WTC11 (cell line): ENCODE measurements at regions not wholly inside any gene's neighbourhood (a gene's known extent, or its start where the extent isn't known, plus 50 kb on each side); places are given as distances from the start of the nearest gene placed in this dataset.

Experiments
- ATAC-seq: fragments of 200-7000 bp; cut with Tn5 transposase; 2 replicates; pipeline ENCODE4 v1.10.0; 2021; ENCODE audit warnings: mild to moderate bottlenecking, moderate library complexity
- CTCF ChIA-PET: fragments of 300-600 bp; sonication (Branson Sonifier 250); formaldehyde crosslinking; loops from one replicate; lab custom pipeline; 2021; ENCODE audit warnings: antibody characterized with exemption; lab: Charles Lee
- POLR2A ChIA-PET: fragments of 350-600 bp; sonication (Branson Sonifier 250); formaldehyde crosslinking; loops from one replicate; lab custom pipeline; 2021; ENCODE audit warnings: antibody characterized with exemption; lab: Charles Lee
- DNase-seq: peaks from one replicate; pipeline ENCODE4 v3.0.0; 2021; ENCODE audit warnings: low spot score
- H3K27ac Mint-ChIP-seq: 2 replicates; pipeline ENCODE4 v1.8.0; 2021; ENCODE audit warnings: mixed read lengths
- H3K27me3 Mint-ChIP-seq: 2 replicates; pipeline ENCODE4 v1.8.0; 2021; ENCODE audit warnings: low read depth, mild to moderate bottlenecking, moderate library complexity, mixed read lengths
- H3K36me3 Mint-ChIP-seq: 2 replicates; pipeline ENCODE4 v1.8.0; 2021; ENCODE audit warnings: mixed read lengths
- H3K4me1 Mint-ChIP-seq: 2 replicates; pipeline ENCODE4 v1.8.0; 2022; ENCODE audit warnings: mixed read lengths
- H3K4me3 Mint-ChIP-seq: 2 replicates; pipeline ENCODE4 v1.8.0; 2021; ENCODE audit warnings: mild to moderate bottlenecking, moderate library complexity, mixed read lengths
- H3K9me3 Mint-ChIP-seq: 2 replicates; pipeline ENCODE4 v1.8.0; 2021; ENCODE audit warnings: mixed read lengths
- ATF3 ChIP-seq: sonication (generic); formaldehyde crosslinking; conservative IDR thresholded peaks from 2 replicates; pipeline ENCODE4 v1.8.1; 2022; ENCODE audit warnings: mild to moderate bottlenecking, missing genetic modification reagents
- ATF6 ChIP-seq: sonication (generic); formaldehyde crosslinking; IDR thresholded peaks from 2 replicates; pipeline ENCODE4 v1.8.1; 2023; ENCODE audit warnings: mild to moderate bottlenecking, missing genetic modification reagents
- CTCF ChIP-seq: fragments of 200-600 bp; IDR thresholded peaks from 2 replicates; pipeline ENCODE4 v1.8.0; 2022; ENCODE audit warnings: antibody characterized with exemption
- E2F4 ChIP-seq: sonication (generic); formaldehyde crosslinking; IDR thresholded peaks from 2 replicates; pipeline ENCODE4 v1.8.1; 2022; ENCODE audit warnings: low read depth, mild to moderate bottlenecking, moderate library complexity, missing genetic modification reagents, borderline replicate concordance
- ESRRA ChIP-seq: sonication (generic); formaldehyde crosslinking; IDR thresholded peaks from 2 replicates; pipeline ENCODE4 v1.8.1; 2022; ENCODE audit warnings: mild to moderate bottlenecking, missing genetic modification reagents, borderline replicate concordance
- FOXP4 ChIP-seq: sonication (generic); formaldehyde crosslinking; IDR thresholded peaks from 2 replicates; pipeline ENCODE4 v1.8.0; 2022; ENCODE audit warnings: mild to moderate bottlenecking, missing genetic modification reagents
- IRF2 ChIP-seq: sonication (generic); formaldehyde crosslinking; IDR thresholded peaks from 2 replicates; pipeline ENCODE4 v1.8.0; 2022; ENCODE audit warnings: low read depth, missing genetic modification reagents, borderline replicate concordance
- KAT7 ChIP-seq: sonication (generic); formaldehyde crosslinking; IDR thresholded peaks from 2 replicates; pipeline ENCODE4 v1.8.1; 2023; ENCODE audit warnings: missing genetic modification reagents, mild to moderate bottlenecking, borderline replicate concordance
- NR1H2 ChIP-seq: sonication (generic); formaldehyde crosslinking; IDR thresholded peaks from 2 replicates; pipeline ENCODE4 v1.9.0; 2021; ENCODE audit warnings: mild to moderate bottlenecking, moderate library complexity, missing genetic modification reagents
- NR2C2 ChIP-seq: sonication (generic); formaldehyde crosslinking; IDR thresholded peaks from 2 replicates; pipeline ENCODE4 v1.8.0; 2022; ENCODE audit warnings: mild to moderate bottlenecking, missing genetic modification reagents
- RELA ChIP-seq: sonication (generic); formaldehyde crosslinking; IDR thresholded peaks from 2 replicates; pipeline ENCODE4 v1.8.1; 2022; ENCODE audit warnings: missing genetic modification reagents, mild to moderate bottlenecking, borderline replicate concordance
- RORB ChIP-seq: fragments of 250-450 bp; sonication (Bioruptor Pico); IDR thresholded peaks from 2 replicates; pipeline ENCODE4 v1.9.0; 2021; ENCODE audit warnings: mild to moderate bottlenecking
- TCF7 ChIP-seq: sonication (generic); formaldehyde crosslinking; IDR thresholded peaks from 2 replicates; pipeline ENCODE4 v1.8.0; 2022; ENCODE audit warnings: mild to moderate bottlenecking, low read depth, missing genetic modification reagents, moderate library complexity
- TEAD1 ChIP-seq: sonication (generic); formaldehyde crosslinking; IDR thresholded peaks from 2 replicates; pipeline ENCODE4 v1.8.0; 2022; ENCODE audit warnings: mild to moderate bottlenecking, missing genetic modification reagents
- USF1 ChIP-seq: sonication (generic); formaldehyde crosslinking; IDR thresholded peaks from 2 replicates; pipeline ENCODE4 v1.8.0; 2022; ENCODE audit warnings: mild to moderate bottlenecking, missing genetic modification reagents
- USF2 ChIP-seq: sonication (generic); formaldehyde crosslinking; IDR thresholded peaks from 2 replicates; pipeline ENCODE4 v1.8.1; 2023; ENCODE audit warnings: mild to moderate bottlenecking, missing genetic modification reagents, moderate library complexity
- ZMAT4 ChIP-seq: fragments of 250-450 bp; sonication (Bioruptor Pico); IDR thresholded peaks from 2 replicates; pipeline ENCODE4 v1.9.0; 2021; ENCODE audit warnings: mild to moderate bottlenecking
- ZNF232 ChIP-seq: sonication (generic); formaldehyde crosslinking; IDR thresholded peaks from 2 replicates; pipeline ENCODE4 v1.8.0; 2022; ENCODE audit warnings: mild to moderate bottlenecking, missing genetic modification reagents
- ZNF263 ChIP-seq: sonication (generic); formaldehyde crosslinking; IDR thresholded peaks from 2 replicates; pipeline ENCODE4 v1.8.1; 2022; ENCODE audit warnings: low read depth, mild to moderate bottlenecking, moderate library complexity, missing genetic modification reagents
- ZNF317 ChIP-seq: sonication (generic); formaldehyde crosslinking; IDR thresholded peaks from 2 replicates; pipeline ENCODE4 v1.8.1; 2023; ENCODE audit warnings: low read depth, mild to moderate bottlenecking, moderate library complexity, missing genetic modification reagents, borderline replicate concordance
- ZNF396 ChIP-seq: fragments of 250-450 bp; sonication (Bioruptor Pico); IDR thresholded peaks from 2 replicates; pipeline ENCODE4 v1.8.0; 2021; ENCODE audit warnings: mild to moderate bottlenecking, moderate library complexity, borderline replicate concordance
- ZNF416 ChIP-seq: fragments of 250-450 bp; sonication (Bioruptor Pico); IDR thresholded peaks from 2 replicates; pipeline ENCODE4 v1.9.0; 2021; ENCODE audit warnings: mild to moderate bottlenecking, inconsistent platforms

GRCh38 chr21:18772897-18773296 lies 369.3 kb upstream of the TMPRSS15 start (continued):
- no peak for TF ChIP-seq FOXP4
- no peak for TF ChIP-seq NR1H2
- no peak for TF ChIP-seq ZNF396 (CRISPR knock-in tag)
- no peak for TF ChIP-seq ESRRA
- TF ChIP-seq E2F4, result no peak
- no peak for TF ChIP-seq KAT7 (CRISPR knock-in tag)
- no peak for TF ChIP-seq ZNF232 (CRISPR knock-in tag)
- no peak for TF ChIP-seq NR2C2
- TF ChIP-seq USF1 (CRISPR knock-in tag), result no peak
- no peak for TF ChIP-seq IRF2 (CRISPR knock-in tag)
- TF ChIP-seq ZNF317 (CRISPR knock-in tag), result no peak
- TF ChIP-seq TEAD1, result no peak
- TF ChIP-seq ATF3 (CRISPR knock-in tag), result no peak

GRCh38 chr21:18776936-18777335 lies 373.4 kb upstream of the TMPRSS15 start:
- H3K9me3 Mint-ChIP-seq, result peaks cover 7% of the 10 kb centered on the region; the same call in 1 of the 2 replicates

GRCh38 chr21:18782721-18783120 lies 379.1 kb upstream of the TMPRSS15 start:
- H3K9me3 Mint-ChIP-seq, result peaks cover 13% of the 10 kb centered on the region; the same call in 1 of the 2 replicates
- H3K36me3 Mint-ChIP-seq, result no peaks in the 10 kb centered on the region
- POLR2A ChIA-PET, result no interaction called here
- no peak for ATAC-seq
- no peaks in the 10 kb centered on the region for H3K27me3 Mint-ChIP-seq
- H3K4me1 Mint-ChIP-seq, result no peaks in the 10 kb centered on the region
- no peak for DNase-seq
- no peak overlapping the region for H3K4me3 Mint-ChIP-seq
- TF ChIP-seq RORB (CRISPR knock-in tag) (no peak), ZNF263 (no peak), ZMAT4 (CRISPR knock-in tag) (no peak), TCF7 (CRISPR knock-in tag) (no peak), ATF6 (CRISPR knock-in tag) (no peak), ATF3 (CRISPR knock-in tag) (no peak), ZNF416 (CRISPR knock-in tag) (no peak), NR2C2 (no peak), RELA (CRISPR knock-in tag) (no peak), CTCF (no peak), USF2 (no peak), FOXP4 (no peak)
- no peak overlapping the region for H3K27ac Mint-ChIP-seq
- CTCF ChIA-PET, result no interaction called here

More at GRCh38 chr21:18776936-18777335, 373.4 kb upstream of the TMPRSS15 start:
- POLR2A ChIA-PET, result no interaction called here
- TF ChIP-seq ESRRA, result no peak
- Mint-ChIP-seq H3K4me3 (no peak overlapping the region), H3K27ac (no peak overlapping the region), H3K36me3 (no peaks in the 10 kb centered on the region), H3K4me1 (no peaks in the 10 kb centered on the region), H3K27me3 (no peaks in the 10 kb centered on the region)
- CTCF ChIA-PET, result no interaction called here
- DNase-seq, result no peak
- no peak for ATAC-seq
